Type B pancreatic cell (in vitro differentiated cells): ENCODE measurements at regions not wholly inside any gene's neighbourhood (a gene's known extent, or its start where the extent isn't known, plus 50 kb on each side); places are given as distances from the start of the nearest gene placed in this dataset.

Experiments
- DNase-seq: peaks from one replicate; pipeline ENCODE4 v3.0.0; 2021; ENCODE audit warnings: mixed read lengths; ENCODE audit not compliant: unreplicated experiment; ENCODE audit errors: extremely low spot score
- H3K27ac Mint-ChIP-seq: 2 replicates; pipeline ENCODE4 v1.8.0; 2021; ENCODE audit warnings: mild to moderate bottlenecking, mixed read lengths
- H3K27me3 Mint-ChIP-seq: 2 replicates; pipeline ENCODE4 v1.8.0; 2021; ENCODE audit warnings: mixed read lengths
- H3K36me3 Mint-ChIP-seq: 2 replicates; pipeline ENCODE4 v1.8.0; 2021; ENCODE audit warnings: mixed read lengths
- H3K4me1 Mint-ChIP-seq: one replicate; pipeline ENCODE4 v1.8.0; 2021; ENCODE audit warnings: mixed read lengths; ENCODE audit not compliant: unreplicated experiment
- H3K4me3 Mint-ChIP-seq: 2 replicates; pipeline ENCODE4 v1.8.0; 2021; ENCODE audit warnings: mild to moderate bottlenecking, mixed read lengths
- H3K9me3 Mint-ChIP-seq: 2 replicates; pipeline ENCODE4 v1.8.0; 2021; ENCODE audit warnings: mixed read lengths
- TF ChIP-seq, protein P1 (sequence below): fragments of 200-600 bp; sonication (generic); conservative IDR thresholded peaks from 2 replicates; pipeline ENCODE4 v1.5.0; 2021; ENCODE audit warnings: antibody characterized with exemption, mild to moderate bottlenecking

DNA sequence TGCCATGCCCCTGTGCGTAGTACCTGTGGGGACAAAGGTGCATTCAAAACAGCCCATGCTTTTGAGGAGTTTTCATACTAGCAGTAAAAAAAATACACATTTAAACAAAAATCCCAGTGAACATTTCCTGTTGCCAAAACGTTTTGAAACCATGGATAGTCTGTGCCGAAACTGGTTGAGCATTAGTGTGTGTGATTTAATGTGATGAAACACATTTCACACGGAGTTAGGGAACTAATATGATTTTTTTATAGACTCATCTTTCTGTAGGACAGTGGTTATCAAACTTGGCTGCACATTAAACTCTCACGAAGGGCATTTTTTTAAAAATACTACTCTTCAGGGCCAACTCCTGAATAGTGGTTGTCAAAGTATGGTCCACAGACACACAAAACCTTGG, 111.8 kb upstream of the CREB5 start:
- peaks cover 10% of the 10 kb centered on the region for H3K27me3 Mint-ChIP-seq
- no peak overlapping the region for H3K27ac Mint-ChIP-seq
- no peak for DNase-seq
- H3K36me3 Mint-ChIP-seq, result no peaks in the 10 kb centered on the region
- peaks cover 10% of the 10 kb centered on the region for H3K4me1 Mint-ChIP-seq
- H3K4me3 Mint-ChIP-seq, result no peak overlapping the region
- TF ChIP-seq, protein P1, sequence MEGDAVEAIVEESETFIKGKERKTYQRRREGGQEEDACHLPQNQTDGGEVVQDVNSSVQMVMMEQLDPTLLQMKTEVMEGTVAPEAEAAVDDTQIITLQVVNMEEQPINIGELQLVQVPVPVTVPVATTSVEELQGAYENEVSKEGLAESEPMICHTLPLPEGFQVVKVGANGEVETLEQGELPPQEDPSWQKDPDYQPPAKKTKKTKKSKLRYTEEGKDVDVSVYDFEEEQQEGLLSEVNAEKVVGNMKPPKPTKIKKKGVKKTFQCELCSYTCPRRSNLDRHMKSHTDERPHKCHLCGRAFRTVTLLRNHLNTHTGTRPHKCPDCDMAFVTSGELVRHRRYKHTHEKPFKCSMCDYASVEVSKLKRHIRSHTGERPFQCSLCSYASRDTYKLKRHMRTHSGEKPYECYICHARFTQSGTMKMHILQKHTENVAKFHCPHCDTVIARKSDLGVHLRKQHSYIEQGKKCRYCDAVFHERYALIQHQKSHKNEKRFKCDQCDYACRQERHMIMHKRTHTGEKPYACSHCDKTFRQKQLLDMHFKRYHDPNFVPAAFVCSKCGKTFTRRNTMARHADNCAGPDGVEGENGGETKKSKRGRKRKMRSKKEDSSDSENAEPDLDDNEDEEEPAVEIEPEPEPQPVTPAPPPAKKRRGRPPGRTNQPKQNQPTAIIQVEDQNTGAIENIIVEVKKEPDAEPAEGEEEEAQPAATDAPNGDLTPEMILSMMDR, result no peak
- no peaks in the 10 kb centered on the region for H3K9me3 Mint-ChIP-seq

DNA sequence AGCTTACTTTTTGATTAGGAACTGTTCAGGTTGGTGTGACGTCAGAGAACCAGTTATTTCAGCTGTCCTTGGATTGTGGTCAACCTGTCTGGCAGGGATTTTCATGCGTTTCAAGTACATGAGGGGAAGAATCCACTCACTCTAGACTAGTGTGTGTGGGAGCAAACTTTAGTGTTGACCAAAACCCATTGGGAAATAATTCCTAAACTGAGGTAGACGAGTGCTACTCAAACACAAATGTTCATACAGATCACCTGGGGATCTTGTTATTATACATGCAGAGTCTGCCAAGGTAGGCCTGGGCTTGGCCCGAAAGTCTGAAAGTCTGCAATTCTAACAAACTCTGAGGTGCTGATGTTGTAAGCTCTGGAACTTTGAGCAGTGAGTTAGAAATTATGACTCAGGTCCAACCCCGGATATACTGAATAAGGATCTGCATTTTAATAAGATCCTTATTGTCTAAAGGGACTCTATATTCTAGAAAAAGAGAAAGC, 111.1 kb upstream of the CREB5 start:
- Mint-ChIP-seq H3K9me3 (no peaks in the 10 kb centered on the region), H3K4me1 (peaks cover 10% of the 10 kb centered on the region), H3K27ac (no peak overlapping the region)

DNA sequence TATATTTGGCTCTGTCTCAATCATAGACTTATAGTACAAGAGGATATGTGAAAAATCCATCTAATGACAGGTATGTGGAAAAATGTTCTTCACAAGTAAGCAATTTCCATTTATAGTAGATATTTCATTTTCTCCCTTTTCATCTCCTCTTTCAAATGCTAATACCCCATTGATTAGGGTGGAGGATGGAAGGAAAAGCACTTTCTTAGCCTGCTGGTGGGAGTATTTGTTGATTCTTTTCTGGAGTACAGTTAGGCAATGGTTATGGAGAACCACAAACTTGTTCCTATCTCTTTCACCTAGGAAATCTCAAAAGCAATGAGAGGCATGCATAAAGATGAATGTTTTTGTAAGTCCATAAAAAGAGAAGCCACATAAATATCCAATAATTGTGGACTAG, 108.0 kb upstream of the CREB5 start:
- H3K9me3 Mint-ChIP-seq, result no peaks in the 10 kb centered on the region
- TF ChIP-seq, protein P1, result no peak
- H3K27me3 Mint-ChIP-seq, result peaks cover 12% of the 10 kb centered on the region
- H3K4me1 Mint-ChIP-seq, result peaks cover 3% of the 10 kb centered on the region
- no peak overlapping the region for H3K4me3 Mint-ChIP-seq
- H3K27ac Mint-ChIP-seq, result no peak overlapping the region
- no peak for DNase-seq
- no peaks in the 10 kb centered on the region for H3K36me3 Mint-ChIP-seq

More for the DNA sequence above, 111.1 kb upstream of the CREB5 start:
- Mint-ChIP-seq H3K4me3 (no peak overlapping the region), H3K36me3 (no peaks in the 10 kb centered on the region), H3K27me3 (peaks cover 13% of the 10 kb centered on the region)
- no peak for DNase-seq
- TF ChIP-seq, protein P1, result no peak

DNA sequence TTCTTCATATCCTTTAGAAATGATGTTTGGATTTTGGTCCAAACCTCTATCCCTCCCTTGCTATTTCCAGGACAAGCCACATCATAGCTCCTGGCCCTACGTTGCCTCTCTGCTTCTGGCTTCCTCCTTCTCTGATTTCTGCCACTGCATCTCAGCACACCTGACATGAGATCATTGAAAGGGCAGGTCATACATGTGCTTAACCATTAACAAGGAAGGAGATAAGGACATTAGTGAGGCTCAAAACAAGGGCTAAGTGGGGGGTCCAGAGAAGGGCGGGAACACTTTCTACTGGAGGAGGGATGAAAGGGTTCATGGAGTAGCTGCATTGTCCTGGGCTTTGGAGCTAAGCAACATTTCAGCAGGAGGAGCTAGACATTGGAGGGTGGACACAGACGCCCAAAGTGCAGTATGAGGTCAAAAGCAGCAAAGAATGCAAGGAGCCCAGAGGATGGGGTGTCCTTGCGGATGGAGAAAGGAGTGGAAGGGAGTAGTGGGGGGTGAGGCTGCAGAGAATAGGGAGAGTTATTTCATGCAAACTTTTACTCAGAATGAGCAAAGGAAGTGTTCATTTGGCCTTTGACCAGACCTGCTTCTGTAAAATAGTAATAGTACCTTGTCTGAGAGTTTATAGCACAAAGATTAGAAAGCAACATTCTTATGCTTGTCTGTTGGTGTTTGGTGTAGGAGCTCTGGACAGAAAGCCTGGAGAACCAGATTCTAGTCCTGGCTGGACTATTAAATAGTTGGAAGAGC, 102.4 kb upstream of the CREB5 start:
- Mint-ChIP-seq H3K4me1 (peaks cover 13% of the 10 kb centered on the region), H3K27ac (no peak overlapping the region), H3K4me3 (no peak overlapping the region), H3K9me3 (no peaks in the 10 kb centered on the region), H3K27me3 (peaks cover 24% of the 10 kb centered on the region), H3K36me3 (no peaks in the 10 kb centered on the region)
- no peak for DNase-seq
- TF ChIP-seq, protein P1, result no peak

DNA sequence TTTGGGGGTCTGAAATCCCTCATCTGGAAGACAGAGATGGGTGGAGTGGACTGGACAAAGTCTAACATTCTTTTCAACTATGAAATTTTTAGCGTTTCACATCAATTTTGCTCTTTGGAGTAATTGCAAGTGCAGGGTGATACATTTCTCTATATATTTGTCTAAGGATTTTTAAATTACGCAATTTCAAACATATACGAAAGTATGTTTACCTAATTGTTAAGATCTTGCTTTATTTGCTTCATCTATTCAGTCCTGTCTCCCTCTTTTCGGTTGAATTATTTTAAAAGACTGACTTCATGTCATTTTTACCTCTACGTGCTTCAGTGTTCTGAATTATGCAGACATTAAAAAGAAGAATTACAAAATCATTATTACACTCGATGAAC, 101.9 kb upstream of the CREB5 start:
- Mint-ChIP-seq H3K27ac (no peak overlapping the region), H3K4me1 (peaks cover 17% of the 10 kb centered on the region), H3K4me3 (no peak overlapping the region), H3K36me3 (no peaks in the 10 kb centered on the region), H3K9me3 (no peaks in the 10 kb centered on the region), H3K27me3 (peaks cover 25% of the 10 kb centered on the region)
- TF ChIP-seq, protein P1, result no peak
- no peak for DNase-seq
